ENCODE measurements at regions not wholly inside any gene's neighbourhood (a gene's known extent, or its start where the extent isn't known, plus 50 kb on each side); places are given as distances from the start of the nearest gene placed in this dataset.

DNA sequence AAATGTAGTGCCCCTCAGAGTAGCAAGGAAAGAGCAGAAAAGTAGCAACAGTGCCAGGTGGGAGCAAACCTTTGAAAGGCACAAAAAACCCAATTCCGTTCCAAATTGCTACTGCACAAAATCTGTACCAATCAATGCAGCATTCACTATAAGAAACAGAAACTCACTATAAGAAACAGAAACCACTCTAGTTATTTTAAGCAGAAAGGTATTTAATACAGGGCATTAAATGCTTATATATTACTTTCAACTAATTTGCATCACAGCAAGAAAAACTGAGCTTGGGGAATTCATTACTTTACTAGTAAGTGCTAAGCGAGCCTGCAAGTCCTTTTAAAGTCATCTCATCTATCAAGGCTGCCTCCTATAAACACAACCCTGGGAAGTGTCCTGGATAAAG is 116.5 kb upstream of the OLIG3 start:
- TF ChIP-seq POLR2A (IDR thresholded peaks at IDR 0.05; ENCODE audit: low read depth, low read length) = no peak
- TF ChIP-seq POLR2AphosphoS5 (IDR thresholded peaks at IDR 0.05; ENCODE audit: low read depth, low read length) = no peak
- TF ChIP-seq TAF1 (IDR thresholded peaks at IDR 0.05; ENCODE audit: borderline replicate concordance, low read depth, low read length) = no peak
